ENCODE measurements at regions not wholly inside any gene's neighbourhood (a gene's known extent, or its start where the extent isn't known, plus 50 kb on each side); places are given as distances from the start of the nearest gene placed in this dataset.

GRCh38 chr5:16350816-16351215, 114.8 kb downstream of the ZNF622 start:
- H3K4me1 ChIP-seq (ENCODE audit: control insufficient read depth in 1 of 2, extremely low read depth in 1 of 2, insufficient read depth in 2 of 2, low read length in 2 of 2) = no peaks in the 10 kb centered on the region
- Mint-ChIP-seq H3K9me3 (peaks cover 0 to 5% (median 3%) of the 10 kb centered on the region in 3 donors), H3K36me3 (no peaks in the 10 kb centered on the region), H3K4me3 (no peak overlapping the region), H3K27me3 (peaks cover 2 to 17% of the 10 kb centered on the region in 2 donors), H3K4me1 (no peaks in the 10 kb centered on the region), H3K27ac (no peak overlapping the region)
- CTCF ChIA-PET = no interaction called here
- DNase-seq = no peak
- H3K9me3 ChIP-seq = no peaks in the 10 kb centered on the region
- H3K27ac ChIP-seq (ENCODE audit: low read length) = no peak overlapping the region
- POLR2A ChIA-PET = no interaction called here
- H3K27me3 ChIP-seq (replicated peaks in 1 of 2; ENCODE audit: control insufficient read depth in 2 of 2, extremely low read depth in 1 of 2, insufficient read depth in 2 of 2, low read length in 1 of 2) = no peaks in the 10 kb centered on the region
- no peak overlapping the region for H3K4me3 ChIP-seq (ENCODE audit: control insufficient read depth in 1 of 2, extremely low read depth in 1 of 2, low read length in 1 of 2)
- WGBS (ENCODE audit: insufficient coverage) = no CpG with 5 or more reads among the region's 3 CpGs
- no peak for ATAC-seq (replicated peaks in 1 of 4)
- no peaks in the 10 kb centered on the region for H3K36me3 ChIP-seq (ENCODE audit: control insufficient read depth in 2 of 2, extremely low read depth in 1 of 2, insufficient read depth in 1 of 2, low read length in 1 of 2)

GRCh38 chr5:16346380-16346779, 119.2 kb downstream of the ZNF622 start:
- H3K9me3 Mint-ChIP-seq = peaks cover 0 to 15% (median 3%) of the 10 kb centered on the region in 3 donors
- ChIA-PET CTCF (no interaction called here), POLR2A (no interaction called here)
- WGBS (ENCODE audit: insufficient coverage) = no CpG with 5 or more reads among the region's 1 CpG
- Histone ChIP-seq H3K36me3 (ENCODE audit: control insufficient read depth in 2 of 2, extremely low read depth in 1 of 2, insufficient read depth in 1 of 2, low read length in 1 of 2) (no peaks in the 10 kb centered on the region), H3K27me3 (replicated peaks in 1 of 2; ENCODE audit: control insufficient read depth in 2 of 2, extremely low read depth in 1 of 2, insufficient read depth in 2 of 2, low read length in 1 of 2) (no peaks in the 10 kb centered on the region), H3K9me3 (no peaks in the 10 kb centered on the region), H3K4me1 (ENCODE audit: control insufficient read depth in 1 of 2, extremely low read depth in 1 of 2, insufficient read depth in 2 of 2, low read length in 2 of 2) (no peaks in the 10 kb centered on the region), H3K4me3 (ENCODE audit: control insufficient read depth in 1 of 2, extremely low read depth in 1 of 2, low read length in 1 of 2) (no peak overlapping the region), H3K27ac (ENCODE audit: low read length) (no peak overlapping the region)
- no peak overlapping the region for H3K27ac Mint-ChIP-seq
- H3K27me3 Mint-ChIP-seq = peaks cover 5 to 23% of the 10 kb centered on the region in 2 donors
- H3K36me3 Mint-ChIP-seq = no peaks in the 10 kb centered on the region
- no peak for DNase-seq
- no peaks in the 10 kb centered on the region for H3K4me1 Mint-ChIP-seq
- no peak for ATAC-seq (replicated peaks in 1 of 4)
- no peak overlapping the region for H3K4me3 Mint-ChIP-seq

- CTCF ChIA-PET = interaction anchor here in 1 of 2 donors (0.6 kb wide), 2 partner anchors 929 to 1848 kb away, joined by 3 read pairs; no protein-coding TSS in a partner anchor
- Histone ChIP-seq H3K9me3 (no peaks in the 10 kb centered on the region), H3K4me3 (ENCODE audit: control insufficient read depth in 1 of 2, extremely low read depth in 1 of 2, low read length in 1 of 2) (no peak overlapping the region), H3K36me3 (ENCODE audit: control insufficient read depth in 2 of 2, extremely low read depth in 1 of 2, insufficient read depth in 1 of 2, low read length in 1 of 2) (no peaks in the 10 kb centered on the region), H3K27me3 (replicated peaks in 1 of 2; ENCODE audit: control insufficient read depth in 2 of 2, extremely low read depth in 1 of 2, insufficient read depth in 2 of 2, low read length in 1 of 2) (no peaks in the 10 kb centered on the region), H3K4me1 (ENCODE audit: control insufficient read depth in 1 of 2, extremely low read depth in 1 of 2, insufficient read depth in 2 of 2, low read length in 2 of 2) (no peaks in the 10 kb centered on the region), H3K27ac (ENCODE audit: low read length) (no peak overlapping the region)
- WGBS (ENCODE audit: insufficient coverage) = no CpG with 5 or more reads among the region's 1 CpG
- H3K27ac Mint-ChIP-seq = no peak overlapping the region
- H3K9me3 Mint-ChIP-seq = peaks cover 0 to 15% (median 3%) of the 10 kb centered on the region in 3 donors
- peaks cover 5 to 18% of the 10 kb centered on the region in 2 donors for H3K27me3 Mint-ChIP-seq
- H3K36me3 Mint-ChIP-seq = no peaks in the 10 kb centered on the region
- POLR2A ChIA-PET = no interaction called here
- no peak for ATAC-seq (replicated peaks in 1 of 4)
- H3K4me3 Mint-ChIP-seq = no peak overlapping the region
- no peaks in the 10 kb centered on the region for H3K4me1 Mint-ChIP-seq
- DNase-seq = no peak
Measured at GRCh38 chr5:16345454-16345853, 120.1 kb downstream of the ZNF622 start.

- H3K4me3 Mint-ChIP-seq = no peak overlapping the region
- DNase-seq (no peak), ATAC-seq (replicated peaks in 1 of 4) (no peak)
- CTCF ChIA-PET = no interaction called here
- H3K9me3 Mint-ChIP-seq = no peaks in the 10 kb centered on the region
- no peaks in the 10 kb centered on the region for H3K4me1 ChIP-seq (ENCODE audit: control insufficient read depth in 1 of 2, extremely low read depth in 1 of 2, insufficient read depth in 2 of 2, low read length in 2 of 2)
- H3K27me3 Mint-ChIP-seq = peaks cover 11 to 20% of the 10 kb centered on the region in 2 donors
- no peaks in the 10 kb centered on the region for H3K4me1 Mint-ChIP-seq
- 73% methylated on average over 4 of the region's 7 CpGs for WGBS (ENCODE audit: insufficient coverage)
- no peak overlapping the region for H3K27ac Mint-ChIP-seq
- H3K27me3 ChIP-seq (replicated peaks in 1 of 2; ENCODE audit: control insufficient read depth in 2 of 2, extremely low read depth in 1 of 2, insufficient read depth in 2 of 2, low read length in 1 of 2) = no peaks in the 10 kb centered on the region
- no peaks in the 10 kb centered on the region for H3K36me3 ChIP-seq (ENCODE audit: control insufficient read depth in 2 of 2, extremely low read depth in 1 of 2, insufficient read depth in 1 of 2, low read length in 1 of 2)
- no peaks in the 10 kb centered on the region for H3K9me3 ChIP-seq
- POLR2A ChIA-PET = interaction anchor here in 1 of 2 donors (0.5 kb wide), 1 partner anchor 516 kb away, joined by 5 read pairs; no protein-coding TSS in a partner anchor
- H3K36me3 Mint-ChIP-seq = no peaks in the 10 kb centered on the region
- H3K27ac ChIP-seq (ENCODE audit: low read length) = no peak overlapping the region
- no peak overlapping the region for H3K4me3 ChIP-seq (ENCODE audit: control insufficient read depth in 1 of 2, extremely low read depth in 1 of 2, low read length in 1 of 2)
Measured at GRCh38 chr5:16326137-16326536, 139.5 kb downstream of the ZNF622 start.

- H3K36me3 Mint-ChIP-seq = no peaks in the 10 kb centered on the region
- POLR2A ChIA-PET = no interaction called here
- no peak for ATAC-seq (replicated peaks in 1 of 4)
Measured at GRCh38 chr5:16321284-16321683, 141.7 kb upstream of the MARCHF11 start.

GRCh38 chr5:16315501-16315900, 135.9 kb upstream of the MARCHF11 start:
- Histone ChIP-seq H3K4me3 (ENCODE audit: control insufficient read depth in 1 of 2, extremely low read depth in 1 of 2, low read length in 1 of 2) (no peak overlapping the region), H3K4me1 (ENCODE audit: control insufficient read depth in 1 of 2, extremely low read depth in 1 of 2, insufficient read depth in 2 of 2, low read length in 2 of 2) (no peaks in the 10 kb centered on the region), H3K36me3 (ENCODE audit: control insufficient read depth in 2 of 2, extremely low read depth in 1 of 2, insufficient read depth in 1 of 2, low read length in 1 of 2) (no peaks in the 10 kb centered on the region), H3K27ac (ENCODE audit: low read length) (no peak overlapping the region), H3K27me3 (replicated peaks in 1 of 2; ENCODE audit: control insufficient read depth in 2 of 2, extremely low read depth in 1 of 2, insufficient read depth in 2 of 2, low read length in 1 of 2) (no peaks in the 10 kb centered on the region), H3K9me3 (no peaks in the 10 kb centered on the region)
- no peak for DNase-seq
- 63% methylated on average over 2 of the region's 2 CpGs for WGBS (ENCODE audit: insufficient coverage)
- POLR2A ChIA-PET = no interaction called here
- no peak for ATAC-seq (replicated peaks in 1 of 4)
- Mint-ChIP-seq H3K4me1 (no peaks in the 10 kb centered on the region), H3K36me3 (no peaks in the 10 kb centered on the region), H3K4me3 (no peak overlapping the region), H3K27me3 (peaks cover 0 to 8% of the 10 kb centered on the region in 2 donors), H3K9me3 (peaks cover 0 to 1% (median 0%) of the 10 kb centered on the region in 3 donors), H3K27ac (no peak overlapping the region)
- CTCF ChIA-PET = no interaction called here

More at GRCh38 chr5:16321284-16321683, 141.7 kb upstream of the MARCHF11 start:
- H3K9me3 ChIP-seq = no peaks in the 10 kb centered on the region
- Mint-ChIP-seq H3K9me3 (peaks cover 0 to 3% (median 0%) of the 10 kb centered on the region in 3 donors), H3K4me1 (no peaks in the 10 kb centered on the region), H3K27ac (no peak overlapping the region), H3K27me3 (peaks cover 4 to 17% of the 10 kb centered on the region in 2 donors), H3K4me3 (no peak overlapping the region)
- no peaks in the 10 kb centered on the region for H3K27me3 ChIP-seq (replicated peaks in 1 of 2; ENCODE audit: control insufficient read depth in 2 of 2, extremely low read depth in 1 of 2, insufficient read depth in 2 of 2, low read length in 1 of 2)
- WGBS (ENCODE audit: insufficient coverage) = no CpG with 5 or more reads among the region's 1 CpG
- no peak overlapping the region for H3K4me3 ChIP-seq (ENCODE audit: control insufficient read depth in 1 of 2, extremely low read depth in 1 of 2, low read length in 1 of 2)
- no peak for DNase-seq
- H3K4me1 ChIP-seq (ENCODE audit: control insufficient read depth in 1 of 2, extremely low read depth in 1 of 2, insufficient read depth in 2 of 2, low read length in 2 of 2) = no peaks in the 10 kb centered on the region
- no peak overlapping the region for H3K27ac ChIP-seq (ENCODE audit: low read length)
- CTCF ChIA-PET = interaction anchor here in 1 of 2 donors (0.6 kb wide), 1 partner anchor 40 kb away, joined by 3 read pairs; no protein-coding TSS in a partner anchor
- H3K36me3 ChIP-seq (ENCODE audit: control insufficient read depth in 2 of 2, extremely low read depth in 1 of 2, insufficient read depth in 1 of 2, low read length in 1 of 2) = no peaks in the 10 kb centered on the region

GRCh38 chr5:16313761-16314160, 134.2 kb upstream of the MARCHF11 start:
- 56% methylated on average over 2 of the region's 3 CpGs for WGBS (ENCODE audit: insufficient coverage)
- ChIA-PET POLR2A (no interaction called here), CTCF (no interaction called here)
- Histone ChIP-seq H3K27me3 (replicated peaks in 1 of 2; ENCODE audit: control insufficient read depth in 2 of 2, extremely low read depth in 1 of 2, insufficient read depth in 2 of 2, low read length in 1 of 2) (no peaks in the 10 kb centered on the region), H3K4me3 (ENCODE audit: control insufficient read depth in 1 of 2, extremely low read depth in 1 of 2, low read length in 1 of 2) (no peak overlapping the region), H3K27ac (ENCODE audit: low read length) (no peak overlapping the region), H3K9me3 (no peaks in the 10 kb centered on the region), H3K36me3 (ENCODE audit: control insufficient read depth in 2 of 2, extremely low read depth in 1 of 2, insufficient read depth in 1 of 2, low read length in 1 of 2) (no peaks in the 10 kb centered on the region), H3K4me1 (ENCODE audit: control insufficient read depth in 1 of 2, extremely low read depth in 1 of 2, insufficient read depth in 2 of 2, low read length in 2 of 2) (no peaks in the 10 kb centered on the region)
- H3K9me3 Mint-ChIP-seq = no peaks in the 10 kb centered on the region
- H3K36me3 Mint-ChIP-seq = no peaks in the 10 kb centered on the region
- no peaks in the 10 kb centered on the region for H3K4me1 Mint-ChIP-seq
- H3K4me3 Mint-ChIP-seq = no peak overlapping the region
- H3K27ac Mint-ChIP-seq = no peak overlapping the region
- peaks cover 0 to 8% of the 10 kb centered on the region in 2 donors for H3K27me3 Mint-ChIP-seq
- ATAC-seq (replicated peaks in 1 of 4) (no peak), DNase-seq (no peak)
